H9 (cell line): ENCODE measurements at regions not wholly inside any gene's neighbourhood (a gene's known extent, or its start where the extent isn't known, plus 50 kb on each side); places are given as distances from the start of the nearest gene placed in this dataset.

Experiments
- DNase-seq: peaks from one replicate; pipeline ENCODE4 v3.0.0-alpha.2; 2017
- H2AFZ ChIP-seq: one replicate; pipeline ENCODE4 v1.6.1; 2013; ENCODE audit warnings: mild to moderate bottlenecking, low read length, control low read depth, moderate library complexity
- H2AK5ac ChIP-seq: 2 replicates; pipeline ENCODE4 v1.6.1; 2013; ENCODE audit warnings: low read length, control low read depth, mixed read lengths; ENCODE audit not compliant: insufficient read length
- H2BK120ac ChIP-seq: one replicate; pipeline ENCODE4 v1.6.1; 2013; ENCODE audit warnings: low read depth, mild to moderate bottlenecking, low read length, control low read depth, inconsistent platforms; ENCODE audit not compliant: poor library complexity, severe bottlenecking
- H2BK12ac ChIP-seq: 2 replicates; pipeline ENCODE4 v1.6.1; 2013; ENCODE audit warnings: low read length, control low read depth, mixed read lengths, low read depth; ENCODE audit not compliant: insufficient read length
- H2BK15ac ChIP-seq: 2 replicates; pipeline ENCODE4 v1.6.1; 2013; ENCODE audit warnings: low read depth, low read length, control low read depth
- H2BK20ac ChIP-seq: one replicate; pipeline ENCODE4 v1.6.1; 2013; ENCODE audit warnings: low read depth, mild to moderate bottlenecking, low read length, control low read depth, inconsistent platforms; ENCODE audit not compliant: poor library complexity, severe bottlenecking
- H2BK5ac ChIP-seq: 2 replicates; pipeline ENCODE4 v1.6.1; 2013; ENCODE audit warnings: low read length, control low read depth, mixed read lengths; ENCODE audit not compliant: insufficient read length
- H3K14ac ChIP-seq: 2 replicates; pipeline ENCODE4 v1.6.1; 2013; ENCODE audit warnings: low read length, control low read depth; ENCODE audit not compliant: insufficient read depth
- H3K18ac ChIP-seq: 2 replicates; pipeline ENCODE4 v1.6.1; 2013; ENCODE audit warnings: low read depth, mild to moderate bottlenecking, mixed read lengths, low read length, control low read depth; ENCODE audit not compliant: insufficient read length
- H3K23ac ChIP-seq: 2 replicates; pipeline ENCODE4 v1.6.1; 2013; ENCODE audit warnings: low read length, control low read depth, mixed read lengths, low read depth; ENCODE audit not compliant: insufficient read length
- H3K23me2 ChIP-seq: 2 replicates; pipeline ENCODE4 v1.6.1; 2013; ENCODE audit warnings: low read depth, mild to moderate bottlenecking, mixed read lengths, low read length, control low read depth; ENCODE audit not compliant: insufficient read length, poor library complexity, severe bottlenecking
- H3K27ac ChIP-seq: 2 replicates; pipeline ENCODE4 v1.5.1; 2013; ENCODE audit warnings: low read length, control low read depth, mixed read lengths, low read depth; ENCODE audit not compliant: insufficient read length
- H3K27me3 ChIP-seq: 2 replicates; pipeline ENCODE4 v1.6.1; 2013; ENCODE audit warnings: low read length, control low read depth, inconsistent platforms; ENCODE audit not compliant: insufficient read depth
- H3K4ac ChIP-seq: 2 replicates; pipeline ENCODE4 v1.6.1; 2013; ENCODE audit warnings: low read depth, mild to moderate bottlenecking, control low read depth, inconsistent platforms, low read length, moderate library complexity
- H3K4me1 ChIP-seq: 2 replicates; pipeline ENCODE4 v1.6.1; 2013; ENCODE audit warnings: low read length, control low read depth, inconsistent platforms; ENCODE audit not compliant: insufficient read depth
- H3K4me2 ChIP-seq: 2 replicates; pipeline ENCODE4 v1.6.1; 2013; ENCODE audit warnings: low read length, control low read depth, mixed read lengths; ENCODE audit not compliant: insufficient read length, insufficient read depth
- H3K56ac ChIP-seq: 2 replicates; pipeline ENCODE4 v1.6.1; 2013; ENCODE audit warnings: low read depth, mild to moderate bottlenecking, mixed read lengths, low read length, control low read depth; ENCODE audit not compliant: insufficient read length
- H3K79me1 ChIP-seq: 2 replicates; pipeline ENCODE4 v1.6.1; 2013; ENCODE audit warnings: low read depth, mild to moderate bottlenecking, moderate library complexity, low read length, control low read depth, inconsistent platforms; ENCODE audit not compliant: insufficient read depth, poor library complexity, severe bottlenecking
- H3K79me2 ChIP-seq: 2 replicates; pipeline ENCODE4 v1.6.1; 2013; ENCODE audit warnings: low read length, control low read depth, inconsistent platforms; ENCODE audit not compliant: insufficient read depth
- H3K9ac ChIP-seq: 2 replicates; pipeline ENCODE4 v1.6.1; 2013; ENCODE audit warnings: low read length, control low read depth, mixed read lengths; ENCODE audit not compliant: insufficient read length; ENCODE audit errors: extremely low read depth
- H3K9me3 ChIP-seq: one replicate; pipeline ENCODE4 v1.6.1; 2013; ENCODE audit warnings: low read depth, low read length, inconsistent platforms; ENCODE audit not compliant: control insufficient read depth
- H3T11ph ChIP-seq: one replicate; pipeline ENCODE4 v1.6.1; 2013; ENCODE audit warnings: mild to moderate bottlenecking, low read length, control low read depth, inconsistent platforms
- H4K20me1 ChIP-seq: one replicate; pipeline ENCODE4 v1.6.1; 2013; ENCODE audit not compliant: control insufficient read depth, insufficient read length, insufficient read depth
- H4K5ac ChIP-seq: 2 replicates; pipeline ENCODE4 v1.6.1; 2013; ENCODE audit warnings: low read depth, mild to moderate bottlenecking, mixed read lengths, low read length, control low read depth; ENCODE audit not compliant: insufficient read length
- H4K8ac ChIP-seq: replicated peaks from 2 replicates; pipeline ENCODE4 v1.6.1; 2013; ENCODE audit warnings: low read length, control low read depth, mixed read lengths, low read depth; ENCODE audit not compliant: insufficient read length
- H4K91ac ChIP-seq: 2 replicates; pipeline ENCODE4 v1.6.1; 2013; ENCODE audit warnings: low read depth, mild to moderate bottlenecking, moderate library complexity, mixed read lengths, low read length, control low read depth; ENCODE audit not compliant: insufficient read length
- H3K27ac Mint-ChIP-seq, 3 experiments: 2 replicates in 2 of 3; 3 replicates in 1 of 3; pipeline ENCODE4 v1.8.0; 2020 to 2021; ENCODE audit warnings: mixed read lengths in 3 of 3, mild to moderate bottlenecking in 1 of 3, moderate library complexity in 1 of 3
- H3K27me3 Mint-ChIP-seq: 2 replicates; pipeline ENCODE4 v1.8.0; 2021; ENCODE audit warnings: low read depth, mild to moderate bottlenecking, moderate library complexity, mixed read lengths
- H3K36me3 Mint-ChIP-seq, 3 experiments: 2 replicates in 2 of 3; 3 replicates in 1 of 3; pipeline ENCODE4 v1.8.0; 2020 to 2021; ENCODE audit warnings: low read depth in 3 of 3, mixed read lengths in 3 of 3; ENCODE audit not compliant: insufficient read depth in 1 of 3
- H3K4me1 Mint-ChIP-seq, 2 experiments: 2 replicates each; pipeline ENCODE4 v1.8.0; 2020; ENCODE audit warnings: mixed read lengths in 2 of 2
- H3K4me3 Mint-ChIP-seq, 2 experiments: 2 replicates in 1 of 2; 3 replicates in 1 of 2; pipeline ENCODE4 v1.8.0; 2020 to 2021; ENCODE audit warnings: mild to moderate bottlenecking in 2 of 2, mixed read lengths in 2 of 2, moderate library complexity in 1 of 2
- H3K9me3 Mint-ChIP-seq, 2 experiments: 2 replicates in 1 of 2; 3 replicates in 1 of 2; pipeline ENCODE4 v1.8.0; 2020; ENCODE audit warnings: mild to moderate bottlenecking in 2 of 2, mixed read lengths in 2 of 2, moderate library complexity in 1 of 2
- WGBS: extraction: QIAGEN DNeasy Blood & Tissue Kit; methylation state at CpG from one replicate; pipeline ENCODE4 v1.1.7; 2013; ENCODE audit warnings: missing lambda C conversion rate, low lambda C conversion rate, mixed read lengths; ENCODE audit not compliant: insufficient read length; ENCODE audit errors: extremely low coverage; 5-methylcytosine and 5-hydroxymethylcytosine counted together
- TF ChIP-seq, protein P1 (sequence below): fragments of 200-600 bp; sonication (generic); conservative IDR thresholded peaks from 3 replicates; pipeline ENCODE4 v1.8.0; 2021; ENCODE audit warnings: antibody characterized with exemption, mild to moderate bottlenecking

DNA sequence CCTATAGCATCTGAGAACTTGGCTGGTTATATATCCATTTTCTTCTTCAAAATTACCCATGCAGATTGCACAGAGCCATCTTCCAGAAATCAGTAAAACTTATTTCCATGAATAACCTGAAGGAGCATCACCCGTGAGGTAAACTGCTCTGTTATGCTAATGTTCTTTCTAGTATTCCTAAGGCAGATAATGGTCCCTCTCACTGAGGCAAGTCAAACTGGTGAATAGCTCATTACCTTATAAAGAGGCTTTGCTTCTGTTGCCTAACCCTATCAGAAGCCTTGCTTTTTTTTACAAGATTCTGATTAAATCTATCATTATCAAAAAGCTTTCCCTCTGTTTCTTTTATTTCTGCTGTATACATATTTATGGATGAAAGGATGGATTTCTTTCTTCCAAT lies 307.6 kb upstream of the FLRT2 start:
- Histone ChIP-seq H3K9me3 (no peaks in the 10 kb centered on the region), H4K8ac (no peak overlapping the region), H4K91ac (no peak overlapping the region), H3K4me2 (no peak overlapping the region), H3K23ac (no peak overlapping the region), H2AK5ac (no peak overlapping the region), H3K9ac (no peak overlapping the region), H3K27ac (no peak overlapping the region), H2BK20ac (no peak overlapping the region), H2BK5ac (no peak overlapping the region), H3K4ac (no peak overlapping the region), H3T11ph (no peak overlapping the region), H2BK12ac (no peak overlapping the region), H3K27me3 (no peaks in the 10 kb centered on the region), H2AFZ (no peak overlapping the region), H4K5ac (no peak overlapping the region), H3K14ac (no peak overlapping the region), H3K56ac (no peak overlapping the region), H3K23me2 (no peaks in the 10 kb centered on the region), H3K79me2 (no peaks in the 10 kb centered on the region), H4K20me1 (no peaks in the 10 kb centered on the region), H2BK120ac (no peak overlapping the region), H3K4me1 (peaks cover 6% of the 10 kb centered on the region), H3K18ac (no peak overlapping the region), H3K79me1 (no peaks in the 10 kb centered on the region), H2BK15ac (no peak overlapping the region)
- Mint-ChIP-seq H3K4me1 (peaks cover 52 to 55% of the 10 kb centered on the region in 2 experiments), H3K27ac (peak overlapping the region in 1 of 3 experiments; percentile 85; a peak in 3 of 7 replicates), H3K27me3 (no peaks in the 10 kb centered on the region; the same call in 1 of the 2 replicates), H3K9me3 (peaks cover 3% of the 10 kb centered on the region in 2 experiments; a peak in 2 of 5 replicates), H3K4me3 (no peak overlapping the region), H3K36me3 (peaks cover 0 to 13% (median 0%) of the 10 kb centered on the region in 3 experiments; a peak in 4 of 7 replicates)
- TF ChIP-seq, protein P1, sequence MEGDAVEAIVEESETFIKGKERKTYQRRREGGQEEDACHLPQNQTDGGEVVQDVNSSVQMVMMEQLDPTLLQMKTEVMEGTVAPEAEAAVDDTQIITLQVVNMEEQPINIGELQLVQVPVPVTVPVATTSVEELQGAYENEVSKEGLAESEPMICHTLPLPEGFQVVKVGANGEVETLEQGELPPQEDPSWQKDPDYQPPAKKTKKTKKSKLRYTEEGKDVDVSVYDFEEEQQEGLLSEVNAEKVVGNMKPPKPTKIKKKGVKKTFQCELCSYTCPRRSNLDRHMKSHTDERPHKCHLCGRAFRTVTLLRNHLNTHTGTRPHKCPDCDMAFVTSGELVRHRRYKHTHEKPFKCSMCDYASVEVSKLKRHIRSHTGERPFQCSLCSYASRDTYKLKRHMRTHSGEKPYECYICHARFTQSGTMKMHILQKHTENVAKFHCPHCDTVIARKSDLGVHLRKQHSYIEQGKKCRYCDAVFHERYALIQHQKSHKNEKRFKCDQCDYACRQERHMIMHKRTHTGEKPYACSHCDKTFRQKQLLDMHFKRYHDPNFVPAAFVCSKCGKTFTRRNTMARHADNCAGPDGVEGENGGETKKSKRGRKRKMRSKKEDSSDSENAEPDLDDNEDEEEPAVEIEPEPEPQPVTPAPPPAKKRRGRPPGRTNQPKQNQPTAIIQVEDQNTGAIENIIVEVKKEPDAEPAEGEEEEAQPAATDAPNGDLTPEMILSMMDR, result no peak
- no CpG with 5 or more reads among the region's 1 CpG for WGBS
- DNase-seq, result no peak
